CD14-positive monocyte (primary cell): ENCODE measurements at regions not wholly inside any gene's neighbourhood (a gene's known extent, or its start where the extent isn't known, plus 50 kb on each side); places are given as distances from the start of the nearest gene placed in this dataset.

Experiments used
- DNase-seq, 3 donors: peaks; one replicate each; pipeline ENCODE4 v3.0.0-alpha.2; 2011 to 2022
- H2AFZ ChIP-seq: 2 replicates; pipeline ENCODE4 v1.6.0; 2012; ENCODE audit warnings: mild to moderate bottlenecking, low read depth, low read length, inconsistent platforms; ENCODE audit not compliant: insufficient read depth, poor library complexity, severe bottlenecking
- H3K27ac ChIP-seq, 2 donors: 1 replicate in 1 of 2; 2 replicates in 1 of 2; pipeline ENCODE4 v1.5.1; 2012 to 2013; ENCODE audit warnings: low read length in 2 of 2, control low read depth in 1 of 2, inconsistent platforms in 1 of 2, low read depth in 1 of 2, mild to moderate bottlenecking in 1 of 2
- H3K27me3 ChIP-seq, 2 donors: one replicate each; pipeline versions ENCODE4 v1.6.0 to v1.6.1; 2011 to 2013; ENCODE audit warnings: low read length in 2 of 2; ENCODE audit not compliant: control insufficient read depth in 2 of 2, insufficient read depth in 2 of 2
- H3K36me3 ChIP-seq, 2 donors: replicated peaks in 1 of 2; 1 replicate in 1 of 2; 2 replicates in 1 of 2; pipeline versions ENCODE4 v1.5.1 to v1.6.1; 2012 to 2013; ENCODE audit warnings: low read length in 2 of 2, control low read depth in 1 of 2, inconsistent platforms in 1 of 2, mild to moderate bottlenecking in 1 of 2; ENCODE audit not compliant: insufficient read depth in 2 of 2, control insufficient read depth in 1 of 2
- H3K4me1 ChIP-seq, 2 donors: 1 replicate in 1 of 2; 2 replicates in 1 of 2; pipeline versions ENCODE4 v1.5.1 to v1.6.1; 2012 to 2013; ENCODE audit warnings: low read length in 2 of 2, control low read depth in 1 of 2, inconsistent platforms in 1 of 2, mild to moderate bottlenecking in 1 of 2, moderate library complexity in 1 of 2; ENCODE audit not compliant: insufficient read depth in 2 of 2, control insufficient read depth in 1 of 2
- H3K4me2 ChIP-seq: replicated peaks from 2 replicates; pipeline ENCODE3; 2012; ENCODE audit warnings: low read length, moderate library complexity, mild to moderate bottlenecking; ENCODE audit not compliant: poor library complexity, severe bottlenecking; ENCODE audit errors: extremely low read depth
- H3K4me3 ChIP-seq, 3 experiments: fragments of 200-600 bp in 1 of 3; sonication (generic) in 1 of 3; replicated peaks in 1 of 3; 1 replicate in 2 of 3; 2 replicates in 1 of 3; pipeline ENCODE4 v1.5.1; 2011 to 2013; ENCODE audit warnings: low read length in 3 of 3, mild to moderate bottlenecking in 3 of 3, control low read depth in 2 of 3, low read depth in 2 of 3, inconsistent platforms in 1 of 3, moderate library complexity in 1 of 3
- H3K79me2 ChIP-seq: 2 replicates; pipeline ENCODE4 v1.6.0; 2012; ENCODE audit warnings: mild to moderate bottlenecking, control low read depth, inconsistent platforms, low read length, moderate library complexity; ENCODE audit not compliant: insufficient read depth
- H3K9ac ChIP-seq: 2 replicates; pipeline ENCODE4 v1.6.0; 2017; ENCODE audit warnings: low read length, mild to moderate bottlenecking; ENCODE audit not compliant: insufficient read depth, poor library complexity, severe bottlenecking
- H3K9me3 ChIP-seq, 2 donors: replicated peaks in 1 of 2; 1 replicate in 1 of 2; 2 replicates in 1 of 2; pipeline versions ENCODE4 v1.5.1 to v1.6.1; 2012 to 2013; ENCODE audit warnings: low read length in 2 of 2, control low read depth in 1 of 2; ENCODE audit not compliant: control insufficient read depth in 1 of 2, insufficient read depth in 1 of 2
- H4K20me1 ChIP-seq: 2 replicates; pipeline ENCODE4 v1.6.0; 2012; ENCODE audit warnings: mild to moderate bottlenecking, low read length, control low read depth, moderate library complexity; ENCODE audit not compliant: insufficient read depth
- H3K27ac Mint-ChIP-seq, 7 donors: one replicate each; pipeline ENCODE4 v1.8.0; 2020; ENCODE audit warnings: mild to moderate bottlenecking in 7 of 7, mixed read lengths in 7 of 7, moderate library complexity in 6 of 7, inconsistent platforms in 2 of 7
- H3K27me3 Mint-ChIP-seq, 3 donors: one replicate each; pipeline ENCODE4 v1.8.0; 2021 to 2022; ENCODE audit warnings: low read depth in 3 of 3, mild to moderate bottlenecking in 3 of 3, mixed read lengths in 3 of 3, moderate library complexity in 3 of 3, inconsistent platforms in 1 of 3
- H3K36me3 Mint-ChIP-seq, 2 donors: one replicate each; pipeline ENCODE4 v1.8.0; 2020; ENCODE audit warnings: mixed read lengths in 2 of 2, inconsistent platforms in 1 of 2, mild to moderate bottlenecking in 1 of 2
- H3K4me1 Mint-ChIP-seq: one replicate; pipeline ENCODE4 v1.8.0; 2020; ENCODE audit warnings: mild to moderate bottlenecking, mixed read lengths
- H3K4me3 Mint-ChIP-seq, 2 donors: one replicate each; pipeline ENCODE4 v1.8.0; 2020; ENCODE audit warnings: mild to moderate bottlenecking in 2 of 2, mixed read lengths in 2 of 2, moderate library complexity in 1 of 2
- H3K9me3 Mint-ChIP-seq, 7 donors: one replicate each; pipeline ENCODE4 v1.8.0; 2020 to 2022; ENCODE audit warnings: mixed read lengths in 7 of 7, mild to moderate bottlenecking in 6 of 7, moderate library complexity in 6 of 7, inconsistent platforms in 2 of 7
- CTCF ChIP-seq: fragments of 200-600 bp; IDR thresholded peaks from one replicate; pipeline ENCODE4 v1.8.0; 2022; ENCODE audit warnings: antibody characterized with exemption, mild to moderate bottlenecking
- WGBS: methylation state at CpG from one replicate; pipeline ENCODE4 v1.1.5; 2013; ENCODE audit warnings: missing lambda C conversion rate; ENCODE audit not compliant: insufficient coverage; 5-methylcytosine and 5-hydroxymethylcytosine counted together
- intact Hi-C, 2 donors: fragments of 100-400 bp; cut with micrococcal nuclease; formaldehyde crosslinking; loops; one replicate each; pipeline versions ENCODE4 v1.15.0 to v1.15.1; 2023

- H3K4me3 ChIP-seq: no peak overlapping the region
- H3K27me3 ChIP-seq: no peaks in the 10 kb centered on the region
- intact Hi-C loops: no loop called here
- TF ChIP-seq CTCF: no peak
- no peaks in the 10 kb centered on the region for H3K79me2 ChIP-seq
- no peaks in the 10 kb centered on the region for H3K36me3 ChIP-seq
- Mint-ChIP-seq H3K36me3 (no peaks in the 10 kb centered on the region), H3K4me1 (no peaks in the 10 kb centered on the region), H3K9me3 (peaks cover 0 to 10% (median 3%) of the 10 kb centered on the region in 7 donors), H3K27ac (no peak overlapping the region), H3K4me3 (no peak overlapping the region), H3K27me3 (peaks cover 0 to 2% (median 0%) of the 10 kb centered on the region in 3 donors)
- H4K20me1 ChIP-seq: no peaks in the 10 kb centered on the region
- H3K9me3 ChIP-seq: peaks cover 0 to 5% of the 10 kb centered on the region in 2 donors
- DNase-seq: no peak
- H3K9ac ChIP-seq: no peak overlapping the region
- no peak overlapping the region for H2AFZ ChIP-seq
- 90% methylated on average over 1 of the region's 4 CpGs for WGBS
- H3K27ac ChIP-seq: no peak overlapping the region
- H3K4me1 ChIP-seq: no peaks in the 10 kb centered on the region
- H3K4me2 ChIP-seq: no peak overlapping the region
Observed at GRCh38 chr1:164058198-164058597, 500.8 kb upstream of the PBX1 start.

- no peak overlapping the region for H3K4me3 ChIP-seq
- H3K4me1 ChIP-seq: no peaks in the 10 kb centered on the region
- H2AFZ ChIP-seq: no peak overlapping the region
- H3K27ac Mint-ChIP-seq: no peak overlapping the region
- peaks cover 0 to 5% (median 3%) of the 10 kb centered on the region in 7 donors for H3K9me3 Mint-ChIP-seq
- H3K27me3 Mint-ChIP-seq: peaks cover 0 to 2% (median 0%) of the 10 kb centered on the region in 3 donors
- no peaks in the 10 kb centered on the region for H3K36me3 ChIP-seq
- no peaks in the 10 kb centered on the region for H3K36me3 Mint-ChIP-seq
- no peak overlapping the region for H3K9ac ChIP-seq
- H3K79me2 ChIP-seq: no peaks in the 10 kb centered on the region
- TF ChIP-seq CTCF: no peak
- no peak for DNase-seq
- H3K27ac ChIP-seq: no peak overlapping the region
- H3K4me2 ChIP-seq: no peak overlapping the region
- H4K20me1 ChIP-seq: no peaks in the 10 kb centered on the region
- no peaks in the 10 kb centered on the region for H3K4me1 Mint-ChIP-seq
- 71% methylated on average over 2 of the region's 3 CpGs for WGBS
- intact Hi-C loops: no loop called here
- no peaks in the 10 kb centered on the region for H3K27me3 ChIP-seq
- H3K4me3 Mint-ChIP-seq: no peak overlapping the region
- peaks cover 0 to 5% of the 10 kb centered on the region in 2 donors for H3K9me3 ChIP-seq
Observed at GRCh38 chr1:164061528-164061927, 497.5 kb upstream of the PBX1 start.
